Myocyte (in vitro differentiated cells): ENCODE measurements at regions not wholly inside any gene's neighbourhood (a gene's known extent, or its start where the extent isn't known, plus 50 kb on each side); places are given as distances from the start of the nearest gene placed in this dataset.
"Not testable (repeated sequence)": the region's sequence is repeated elsewhere in the genome, so short reads cannot be mapped to it uniquely, and the experiment has no call there.

Experiments used
- DNase-seq: peaks from one replicate; pipeline ENCODE4 v3.0.0-alpha.2; 2012; ENCODE audit warnings: low read depth

GRCh38 chr9:135173066-135173465 is 85.6 kb downstream of the OLFM1 start:
- DNase-seq, result no peak

DNA sequence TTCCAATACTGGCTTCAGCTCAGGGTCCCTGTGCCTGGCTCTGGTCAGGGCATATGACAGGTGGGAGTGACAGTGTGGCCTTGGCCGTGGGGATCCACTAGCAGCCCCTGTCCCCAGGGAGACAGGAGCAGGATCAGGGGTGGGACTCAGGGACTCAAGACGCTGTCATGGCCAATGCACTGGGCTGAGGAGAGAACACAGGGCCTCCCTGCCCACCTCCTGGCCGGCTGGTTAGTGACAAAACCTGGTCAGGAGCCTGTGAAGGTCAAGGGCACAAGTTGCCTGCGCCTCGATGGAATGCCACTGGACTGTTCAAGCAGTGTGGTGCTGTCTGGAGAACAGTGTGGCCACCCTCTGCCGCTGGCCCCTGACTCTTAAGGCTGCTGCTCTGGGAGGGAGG is 86.8 kb downstream of the OLFM1 start:
- no peak for DNase-seq

GRCh38 chr9:135174981-135175380 is 87.5 kb downstream of the OLFM1 start:
- no peak for DNase-seq

DNA sequence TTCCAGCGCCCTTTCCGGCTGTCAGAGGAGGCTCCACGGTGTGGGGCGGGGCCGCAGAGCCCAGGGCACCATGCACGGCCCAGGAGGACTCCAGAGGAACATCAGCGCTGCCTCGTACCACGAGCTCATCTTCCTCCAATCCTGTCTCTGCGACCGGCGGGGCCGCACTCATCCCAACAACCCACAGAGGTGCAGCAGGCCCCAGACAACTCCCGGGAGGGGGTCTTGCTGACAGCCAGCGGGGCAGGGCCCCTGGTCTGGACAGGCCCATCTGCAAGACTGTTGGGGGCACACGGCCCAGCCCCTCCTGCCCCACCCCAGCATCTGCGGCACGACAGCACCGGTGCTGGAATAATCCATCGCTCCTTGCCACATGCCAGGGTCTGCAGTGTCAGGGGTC is 88.8 kb downstream of the OLFM1 start:
- DNase-seq, result no peak

DNA sequence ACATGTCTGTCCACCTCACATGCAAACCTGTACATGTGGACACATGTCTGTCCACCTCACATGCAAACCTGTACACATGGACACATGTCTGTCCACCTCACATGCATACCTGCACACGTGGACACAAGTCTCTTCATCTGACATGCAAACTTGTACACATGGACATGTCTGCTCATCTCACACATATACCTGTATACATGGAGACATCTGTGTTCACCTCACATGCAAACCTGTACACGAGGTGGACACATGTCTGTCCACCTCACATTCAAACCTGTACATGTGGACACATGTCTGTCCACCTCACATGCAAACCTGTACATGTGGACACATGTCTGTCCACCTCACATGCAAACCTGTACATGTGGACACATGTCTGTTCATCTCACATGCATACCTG is 90.1 kb downstream of the OLFM1 start:
- not testable (repeated sequence) for DNase-seq

GRCh38 chr9:135178498-135178897 is 91.0 kb downstream of the OLFM1 start:
- no peak for DNase-seq

DNA sequence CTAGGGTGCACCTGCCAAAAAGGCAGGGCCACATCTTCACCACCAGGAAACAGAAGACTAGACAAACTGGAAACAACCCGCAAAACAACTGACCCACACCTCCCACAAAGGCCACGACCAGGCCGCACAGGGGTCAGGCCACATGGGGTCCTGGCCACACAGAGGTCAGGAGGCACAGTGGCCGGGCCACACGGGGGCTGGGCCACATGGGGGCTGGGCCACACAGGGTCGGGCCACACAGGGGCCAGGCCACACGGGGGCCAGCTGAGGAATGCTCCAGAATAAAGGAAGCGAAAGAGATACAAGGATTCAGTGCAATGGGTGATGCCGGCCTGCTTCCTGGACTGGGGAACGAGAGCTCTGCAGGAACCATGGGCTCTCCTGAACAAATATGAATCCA is 91.6 kb downstream of the OLFM1 start:
- DNase-seq, result no peak

GRCh38 chr9:135179976-135180375 is 92.5 kb downstream of the OLFM1 start:
- no peak for DNase-seq

GRCh38 chr9:135180586-135180985 is 93.1 kb downstream of the OLFM1 start:
- DNase-seq, result peak; percentile 3

- DNase-seq, result peak; percentile 1
Measured at GRCh38 chr9:135181336-135181735, 93.9 kb downstream of the OLFM1 start.

DNA sequence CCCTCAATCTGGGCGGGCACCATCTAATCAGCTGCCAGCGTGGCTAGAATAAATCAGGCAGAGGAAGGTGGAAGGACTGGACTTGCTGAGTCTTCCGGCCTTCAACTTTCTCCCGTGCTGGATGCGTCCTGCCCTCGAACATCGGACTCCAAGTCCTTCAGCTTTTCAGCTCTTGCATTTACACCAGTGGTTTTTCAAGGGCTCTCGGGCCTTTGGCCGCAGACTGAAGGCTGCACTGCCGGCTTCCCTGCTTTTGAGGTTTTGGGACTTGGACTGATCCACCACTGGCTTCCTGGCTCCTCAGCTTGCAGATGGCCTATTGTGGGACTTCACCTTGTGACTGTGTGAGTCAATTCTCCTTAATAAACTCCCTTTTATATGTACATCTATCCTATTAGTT is 94.4 kb downstream of the OLFM1 start:
- not testable (repeated sequence) for DNase-seq

DNA sequence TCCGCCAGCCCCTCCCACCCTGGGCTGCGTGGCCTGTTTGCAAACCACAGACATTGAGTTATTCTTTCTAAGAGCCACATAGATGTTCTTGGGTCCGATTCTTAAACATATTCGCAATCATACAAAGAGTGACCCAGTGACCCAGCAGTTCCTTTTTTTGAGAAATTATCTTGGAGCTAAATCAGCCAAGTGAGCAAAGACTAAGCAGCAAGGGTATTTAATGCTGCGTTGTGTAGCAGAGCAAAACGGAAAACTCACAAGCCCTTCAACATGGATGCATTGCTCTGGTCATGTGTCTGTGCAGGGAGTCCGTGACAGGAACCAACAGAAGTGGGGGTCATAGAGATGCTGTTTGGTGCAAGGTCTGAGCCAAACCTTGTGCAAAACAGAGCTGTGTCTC is 95.6 kb downstream of the OLFM1 start:
- DNase-seq, result no peak

DNA sequence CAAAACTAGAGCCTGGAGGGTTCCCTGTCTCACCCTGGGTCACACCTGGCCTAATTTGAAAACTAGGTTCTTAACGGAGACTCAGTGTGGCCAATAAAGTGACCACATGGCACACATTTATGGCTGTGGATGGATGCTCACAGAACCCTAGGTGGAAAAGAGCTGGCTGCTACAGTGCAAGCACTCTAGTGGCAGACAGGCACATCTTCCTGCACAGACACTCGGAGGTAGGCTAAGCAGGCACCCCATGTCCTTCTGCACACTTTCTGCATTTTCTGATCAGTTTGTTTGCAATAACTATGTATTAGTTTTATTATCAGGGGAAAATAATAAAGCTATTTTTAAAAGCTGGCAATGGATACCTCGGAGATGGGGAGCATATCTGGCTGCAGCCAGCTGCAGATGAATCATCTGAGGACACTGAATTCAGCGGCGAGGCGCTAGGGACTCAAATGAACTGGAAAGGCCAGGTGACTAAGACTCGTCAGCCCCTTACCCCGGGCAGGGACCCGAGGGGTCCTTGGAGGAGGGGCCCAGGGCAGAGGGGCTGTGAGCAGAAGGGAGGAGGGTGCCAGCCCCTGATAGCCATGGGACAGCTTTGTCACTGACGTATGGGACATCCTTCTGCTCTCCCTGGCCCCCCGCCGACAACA is 96.2 kb downstream of the OLFM1 start:
- DNase-seq, result no peak

GRCh38 chr9:135184181-135185053 is 96.9 kb downstream of the OLFM1 start:
- DNase-seq, result no peak

DNA sequence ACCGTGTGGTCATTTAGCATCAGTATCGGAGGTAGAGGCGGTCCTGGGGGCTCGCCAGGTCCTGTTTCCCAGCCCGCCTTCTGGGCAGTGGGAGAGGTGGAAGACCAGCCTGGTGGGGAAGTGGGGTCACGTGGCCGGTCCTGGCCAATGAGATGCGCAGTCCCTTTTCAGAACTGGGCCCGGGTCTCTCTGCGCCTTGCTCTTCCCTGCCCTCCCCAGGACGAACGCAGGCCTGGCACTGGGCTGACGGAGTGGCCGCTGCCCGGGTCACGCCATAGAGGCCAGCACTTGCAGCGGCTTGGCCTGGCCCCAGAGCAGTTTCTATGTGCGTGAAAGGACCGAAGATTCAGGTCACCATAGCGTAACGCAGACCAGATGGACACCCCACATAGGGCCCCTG is 97.6 kb downstream of the OLFM1 start:
- no peak for DNase-seq

GRCh38 chr9:135186248-135187164 is 99.0 kb downstream of the OLFM1 start:
- DNase-seq, result no peak

DNA sequence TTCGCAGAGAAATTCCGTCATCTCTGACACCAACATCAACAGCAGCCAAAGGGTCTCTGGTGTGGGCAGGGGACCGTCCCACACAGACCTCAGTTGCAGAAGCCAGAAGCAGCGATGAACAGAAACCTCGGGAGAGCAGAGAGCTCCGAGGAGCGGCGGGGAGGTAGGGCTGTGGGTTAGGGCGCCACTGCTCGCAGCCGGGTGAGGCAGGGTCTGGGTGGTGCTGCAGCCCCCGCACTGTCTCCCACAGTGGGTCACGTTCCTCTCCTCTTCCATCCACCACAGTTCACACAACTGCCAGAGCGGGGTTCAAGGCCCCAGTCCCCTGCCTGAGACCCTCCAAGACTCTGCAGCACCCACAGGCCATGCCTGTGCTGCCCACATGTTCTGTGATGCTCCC is 99.9 kb downstream of the OLFM1 start:
- DNase-seq, result no peak

DNA sequence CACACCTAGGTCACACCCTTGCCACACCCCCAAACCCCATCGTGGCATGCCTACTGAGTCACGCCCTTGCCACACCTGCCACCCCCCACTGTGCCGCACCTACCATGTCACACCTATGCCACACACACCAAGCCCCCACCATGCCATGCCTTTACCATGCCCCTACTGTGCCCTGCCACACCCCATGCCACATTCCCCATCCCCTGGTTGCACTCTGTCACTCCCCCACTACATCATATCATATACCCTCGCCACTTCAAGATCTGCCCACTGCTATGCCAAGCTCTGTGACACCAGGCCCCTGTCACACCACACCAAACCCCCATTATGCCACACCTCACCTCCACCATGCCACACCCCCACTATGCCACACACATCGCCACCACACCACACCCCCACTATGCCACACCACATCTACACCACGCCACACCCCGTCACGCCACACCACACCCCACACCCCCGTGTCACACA is 101.2 kb downstream of the OLFM1 start:
- DNase-seq, result no peak

GRCh38 chr9:135189497-135189896 is 102.0 kb downstream of the OLFM1 start:
- no peak for DNase-seq

DNA sequence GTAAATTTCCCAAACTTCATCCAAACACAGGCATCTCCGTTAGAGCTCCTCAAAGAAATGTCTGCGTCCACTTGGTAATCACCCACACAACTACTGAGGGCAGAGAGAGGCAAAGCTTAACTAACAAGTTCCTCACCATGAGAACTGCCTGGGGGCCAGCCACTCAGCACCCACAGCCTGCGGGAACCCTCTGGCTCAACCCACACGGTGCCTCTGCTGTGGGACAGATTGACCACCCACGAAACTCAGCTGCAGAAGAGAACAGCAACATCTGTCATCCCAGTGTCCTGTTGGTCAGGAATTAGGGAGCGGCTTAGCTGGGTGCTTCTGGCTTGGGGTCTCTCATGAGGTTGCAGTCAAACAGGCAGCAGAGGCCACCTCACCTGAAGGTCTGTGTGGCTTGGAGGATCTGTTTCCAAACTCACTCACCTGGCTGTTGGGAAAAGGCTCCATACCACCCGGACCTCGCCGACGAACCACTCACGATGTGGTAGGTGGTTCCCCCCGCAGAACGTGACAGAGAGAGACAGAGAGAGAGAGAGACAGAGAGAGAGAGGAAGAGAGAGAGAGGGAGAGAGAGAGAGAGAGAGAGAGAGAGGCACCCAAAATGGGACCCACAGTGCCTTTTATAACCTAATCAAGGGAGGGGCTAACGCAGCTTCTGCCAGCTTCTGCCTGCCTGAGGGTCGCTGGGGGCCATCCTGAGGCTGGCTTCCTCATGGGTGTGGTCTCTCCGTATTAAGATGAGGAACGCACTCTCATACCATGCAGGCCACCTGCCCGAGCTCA is 103.5 kb downstream of the OLFM1 start:
- DNase-seq, result no peak

- DNase-seq, result no peak
Measured at GRCh38 chr9:135192686-135193085, 105.2 kb downstream of the OLFM1 start.
